Lung (tissue), 11 donors: ENCODE measurements at regions not wholly inside any gene's neighbourhood (a gene's known extent, or its start where the extent isn't known, plus 50 kb on each side); places are given as distances from the start of the nearest gene placed in this dataset.

Experiments
- ATAC-seq: fragments of 200-7000 bp; cut with Tn5 transposase; one replicate; pipeline ENCODE4 v1.9.1; 2020; ENCODE audit warnings: moderate number of reproducible peaks; ENCODE audit not compliant: insufficient read depth, low FRiP score
- DNase-seq, 3 donors: peaks; one replicate each; pipeline ENCODE4 v3.0.0-alpha.2; 2013 to 2017
- H3K27ac ChIP-seq, 2 donors: one replicate each; pipeline ENCODE4 v1.5.1; 2013; ENCODE audit warnings: mild to moderate bottlenecking in 2 of 2, moderate library complexity in 2 of 2, control low read depth in 1 of 2, inconsistent platforms in 1 of 2, low read depth in 1 of 2, low read length in 1 of 2
- H3K27me3 ChIP-seq, 3 donors: one replicate each; pipeline ENCODE4 v1.5.1; 2013; ENCODE audit warnings: low read length in 2 of 3; ENCODE audit not compliant: control insufficient read depth in 3 of 3, insufficient read depth in 3 of 3
- H3K36me3 ChIP-seq, 4 donors: one replicate each; pipeline ENCODE4 v1.5.1; 2013; ENCODE audit warnings: low read length in 4 of 4, mild to moderate bottlenecking in 1 of 4, moderate library complexity in 1 of 4; ENCODE audit not compliant: control insufficient read depth in 4 of 4, insufficient read depth in 4 of 4
- H3K4me1 ChIP-seq, 5 donors: one replicate each; pipeline ENCODE4 v1.5.1; 2013; ENCODE audit warnings: low read length in 5 of 5, mild to moderate bottlenecking in 2 of 5, moderate library complexity in 1 of 5; ENCODE audit not compliant: control insufficient read depth in 5 of 5, insufficient read depth in 5 of 5
- H3K4me3 ChIP-seq: one replicate; pipeline ENCODE4 v1.5.1; 2013; ENCODE audit warnings: mild to moderate bottlenecking, control low read depth, moderate library complexity
- H3K9ac ChIP-seq, 2 donors: one replicate each; pipeline ENCODE4 v1.5.1; 2013; ENCODE audit warnings: low read length in 2 of 2, control low read depth in 1 of 2; ENCODE audit not compliant: insufficient read depth in 1 of 2
- H3K9me3 ChIP-seq, 4 donors: one replicate each; pipeline ENCODE4 v1.5.1; 2013; ENCODE audit warnings: low read length in 3 of 4, mild to moderate bottlenecking in 1 of 4, moderate library complexity in 1 of 4; ENCODE audit not compliant: control insufficient read depth in 4 of 4, insufficient read depth in 3 of 4
- CTCF ChIP-seq: IDR thresholded peaks from 2 replicates; pipeline ENCODE4 v1.5.1; 2012; ENCODE audit warnings: mild to moderate bottlenecking; ENCODE audit errors: control extremely low read depth, extremely low read depth
- WGBS, 2 donors: extraction: QIAGEN DNeasy Blood & Tissue Kit; methylation state at CpG; one replicate each; pipeline ENCODE4 v1.1.7; 2013; 5-methylcytosine and 5-hydroxymethylcytosine counted together
- donor health status: control.
- donor health status: control.
- donor health status: Bipolar disorder and iron deficiency.
- donor health status: healthy.
- donor health status: DM: yes; HTN: yes; CAD: no.

- no peaks in the 10 kb centered on the region for H3K27me3 ChIP-seq
- H3K9me3 ChIP-seq, result no peaks in the 10 kb centered on the region
- H3K36me3 ChIP-seq, result no peaks in the 10 kb centered on the region
- WGBS, 2 donors, result 69 to 71% methylated on average over 5 of the region's 5 CpGs
- no peak overlapping the region for H3K9ac ChIP-seq
- H3K27ac ChIP-seq, result no peak overlapping the region
- H3K4me1 ChIP-seq, result no peaks in the 10 kb centered on the region
- no peak for ATAC-seq
- DNase-seq, result no peak
- H3K4me3 ChIP-seq, result no peak overlapping the region
- TF ChIP-seq CTCF, result no peak
Observed at GRCh38 chr4:19095491-19096046, 1074.0 kb upstream of the LCORL start.

GRCh38 chr4:19093951-19094350, 1072.4 kb upstream of the LCORL start:
- no peak overlapping the region for H3K27ac ChIP-seq
- ATAC-seq (no peak), DNase-seq (no peak)
- no peak for TF ChIP-seq CTCF
- peaks cover 0 to 2% (median 0%) of the 10 kb centered on the region in 4 donors for H3K9me3 ChIP-seq
- WGBS, 2 donors, result 38 to 42% methylated on average over 2 of the region's 2 CpGs
- no peaks in the 10 kb centered on the region for H3K36me3 ChIP-seq
- no peaks in the 10 kb centered on the region for H3K27me3 ChIP-seq
- H3K4me1 ChIP-seq, result no peaks in the 10 kb centered on the region
- H3K9ac ChIP-seq, result no peak overlapping the region
- no peak overlapping the region for H3K4me3 ChIP-seq

- no peak for TF ChIP-seq CTCF
- DNase-seq, result no peak
- Histone ChIP-seq H3K27ac (no peak overlapping the region), H3K9ac (no peak overlapping the region), H3K36me3 (no peaks in the 10 kb centered on the region), H3K4me3 (no peak overlapping the region), H3K9me3 (peaks cover 0 to 2% (median 0%) of the 10 kb centered on the region in 4 donors), H3K4me1 (no peaks in the 10 kb centered on the region), H3K27me3 (no peaks in the 10 kb centered on the region)
- ATAC-seq, result no peak
Observed at GRCh38 chr4:19092797-19093196, 1071.2 kb upstream of the LCORL start.

- 96 to 98% methylated on average over 2 of the region's 2 CpGs for WGBS, 2 donors
- Histone ChIP-seq H3K4me1 (no peaks in the 10 kb centered on the region), H3K4me3 (no peak overlapping the region), H3K9ac (no peak overlapping the region), H3K36me3 (no peaks in the 10 kb centered on the region), H3K27ac (no peak overlapping the region), H3K27me3 (no peaks in the 10 kb centered on the region), H3K9me3 (peaks cover 0 to 2% (median 0%) of the 10 kb centered on the region in 4 donors)
- DNase-seq (no peak), ATAC-seq (no peak)
- no peak for TF ChIP-seq CTCF
Observed at GRCh38 chr4:19074036-19074435, 1052.5 kb upstream of the LCORL start.
